Ovary (tissue), 3 donors: ENCODE measurements at regions not wholly inside any gene's neighbourhood (a gene's known extent, or its start where the extent isn't known, plus 50 kb on each side); places are given as distances from the start of the nearest gene placed in this dataset.

Experiments used
- CTCF ChIP-seq, 3 donors: fragments of 450-650 bp in 2 of 3; fragments of 200-600 bp in 1 of 3; IDR thresholded peaks; one replicate each; pipeline versions ENCODE4 v1.5.1 to v1.8.0; 2016 to 2022; ENCODE audit warnings: antibody characterized with exemption in 3 of 3, mild to moderate bottlenecking in 1 of 3
- POLR2A ChIP-seq: fragments of 450-650 bp; IDR thresholded peaks from one replicate; pipeline ENCODE4 v1.6.1; 2017; ENCODE audit warnings: antibody characterized with exemption, mild to moderate bottlenecking, moderate library complexity
- donor health status: DM: no; HTN: no; CAD: no.

GRCh38 chrX:36581030-36581429, 427.1 kb upstream of the FAM47C start:
- TF ChIP-seq CTCF (IDR thresholded peaks at IDR 0.05) (no peak), POLR2A (no peak)
